ENCODE measurements at regions not wholly inside any gene's neighbourhood (a gene's known extent, or its start where the extent isn't known, plus 50 kb on each side); places are given as distances from the start of the nearest gene placed in this dataset.

DNA sequence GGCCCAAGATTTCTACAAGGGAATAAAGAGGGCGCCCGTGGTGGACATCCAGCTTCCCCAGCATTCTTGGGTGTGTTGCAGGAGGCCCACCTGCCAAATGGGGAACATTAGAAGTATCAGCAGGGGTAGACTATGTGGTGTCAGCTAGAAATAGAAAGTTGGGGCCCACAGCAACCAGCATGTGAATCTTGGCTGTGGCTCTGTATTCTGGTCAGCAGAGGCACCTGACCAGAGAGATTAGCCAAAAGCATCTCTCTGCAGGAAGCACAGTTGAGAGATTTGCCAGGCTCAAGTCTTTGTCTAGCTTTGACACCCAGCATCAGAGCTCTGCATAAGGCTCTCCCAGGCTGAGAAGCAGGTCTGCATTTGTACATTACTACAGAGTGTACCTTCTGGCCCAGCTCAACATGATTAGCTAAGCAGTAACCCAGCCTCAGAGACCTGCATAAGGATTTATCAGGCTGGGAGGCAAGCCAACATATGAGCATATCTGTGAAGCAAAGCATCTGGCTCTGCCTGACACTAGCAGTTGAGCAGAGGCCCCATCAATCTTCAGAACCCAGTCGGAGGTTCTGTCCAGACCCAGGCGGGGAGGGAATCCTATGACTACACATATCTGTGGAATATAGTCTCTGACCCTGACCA lies 79.9 kb downstream of the MS4A13 start:
- TF ChIP-seq, protein P1, sequence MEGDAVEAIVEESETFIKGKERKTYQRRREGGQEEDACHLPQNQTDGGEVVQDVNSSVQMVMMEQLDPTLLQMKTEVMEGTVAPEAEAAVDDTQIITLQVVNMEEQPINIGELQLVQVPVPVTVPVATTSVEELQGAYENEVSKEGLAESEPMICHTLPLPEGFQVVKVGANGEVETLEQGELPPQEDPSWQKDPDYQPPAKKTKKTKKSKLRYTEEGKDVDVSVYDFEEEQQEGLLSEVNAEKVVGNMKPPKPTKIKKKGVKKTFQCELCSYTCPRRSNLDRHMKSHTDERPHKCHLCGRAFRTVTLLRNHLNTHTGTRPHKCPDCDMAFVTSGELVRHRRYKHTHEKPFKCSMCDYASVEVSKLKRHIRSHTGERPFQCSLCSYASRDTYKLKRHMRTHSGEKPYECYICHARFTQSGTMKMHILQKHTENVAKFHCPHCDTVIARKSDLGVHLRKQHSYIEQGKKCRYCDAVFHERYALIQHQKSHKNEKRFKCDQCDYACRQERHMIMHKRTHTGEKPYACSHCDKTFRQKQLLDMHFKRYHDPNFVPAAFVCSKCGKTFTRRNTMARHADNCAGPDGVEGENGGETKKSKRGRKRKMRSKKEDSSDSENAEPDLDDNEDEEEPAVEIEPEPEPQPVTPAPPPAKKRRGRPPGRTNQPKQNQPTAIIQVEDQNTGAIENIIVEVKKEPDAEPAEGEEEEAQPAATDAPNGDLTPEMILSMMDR (IDR thresholded peaks at IDR 0.05) = no peak
- no peak for TF ChIP-seq POLR2A (IDR thresholded peaks at IDR 0.05)

All from thyroid gland (tissue), 4 donors.